ENCODE measurements at regions not wholly inside any gene's neighbourhood (a gene's known extent, or its start where the extent isn't known, plus 50 kb on each side); places are given as distances from the start of the nearest gene placed in this dataset.

GRCh38 chr6:2528156-2528555 is 222.6 kb downstream of the MYLK4 start:
- no peaks in the 10 kb centered on the region for H3K36me3 ChIP-seq (ENCODE audit: control insufficient read depth in 4 of 4, insufficient read depth in 4 of 4, low read length in 4 of 4)
- no peak overlapping the region for H3K27ac ChIP-seq (ENCODE audit: low read depth in 1 of 2, low read length in 1 of 2)
- H3K4me1 ChIP-seq (ENCODE audit: control insufficient read depth in 5 of 5, insufficient read depth in 5 of 5, low read length in 5 of 5): no peaks in the 10 kb centered on the region
- no peak for TF ChIP-seq CTCF (IDR thresholded peaks at IDR 0.05; ENCODE audit: control extremely low read depth, extremely low read depth)
- no peak overlapping the region for H3K9ac ChIP-seq (ENCODE audit: insufficient read depth in 1 of 2, low read length in 2 of 2)
- ATAC-seq (ENCODE audit: insufficient read depth, low FRiP score) (no peak), DNase-seq (no peak)
- no peak overlapping the region for H3K4me3 ChIP-seq
- 85 to 90% methylated on average over 4 of the region's 4 CpGs for WGBS, 2 donors
- peaks cover 0 to 4% (median 1%) of the 10 kb centered on the region in 4 donors for H3K9me3 ChIP-seq (ENCODE audit: control insufficient read depth in 4 of 4, insufficient read depth in 3 of 4, low read length in 3 of 4)
- no peaks in the 10 kb centered on the region for H3K27me3 ChIP-seq (ENCODE audit: control insufficient read depth in 3 of 3, insufficient read depth in 3 of 3, low read length in 2 of 3)

GRCh38 chr6:2526766-2527165 is 224.0 kb downstream of the MYLK4 start:
- Histone ChIP-seq H3K27me3 (ENCODE audit: control insufficient read depth in 3 of 3, insufficient read depth in 3 of 3, low read length in 2 of 3) (no peaks in the 10 kb centered on the region), H3K27ac (ENCODE audit: low read depth in 1 of 2, low read length in 1 of 2) (no peak overlapping the region), H3K9me3 (ENCODE audit: control insufficient read depth in 4 of 4, insufficient read depth in 3 of 4, low read length in 3 of 4) (peaks cover 0 to 5% (median 0%) of the 10 kb centered on the region in 4 donors), H3K4me1 (ENCODE audit: control insufficient read depth in 5 of 5, insufficient read depth in 5 of 5, low read length in 5 of 5) (no peaks in the 10 kb centered on the region), H3K4me3 (no peak overlapping the region), H3K36me3 (ENCODE audit: control insufficient read depth in 4 of 4, insufficient read depth in 4 of 4, low read length in 4 of 4) (no peaks in the 10 kb centered on the region), H3K9ac (ENCODE audit: insufficient read depth in 1 of 2, low read length in 2 of 2) (no peak overlapping the region)
- WGBS, 2 donors: 90 to 93% methylated on average over 3 of the region's 3 CpGs
- ATAC-seq (ENCODE audit: insufficient read depth, low FRiP score) (no peak), DNase-seq (no peak)
- no peak for TF ChIP-seq CTCF (IDR thresholded peaks at IDR 0.05; ENCODE audit: control extremely low read depth, extremely low read depth)

- Histone ChIP-seq H3K4me1 (ENCODE audit: control insufficient read depth in 5 of 5, insufficient read depth in 5 of 5, low read length in 5 of 5) (no peaks in the 10 kb centered on the region), H3K9me3 (ENCODE audit: control insufficient read depth in 4 of 4, insufficient read depth in 3 of 4, low read length in 3 of 4) (peaks cover 0 to 11% (median 7%) of the 10 kb centered on the region in 4 donors), H3K27me3 (ENCODE audit: control insufficient read depth in 3 of 3, insufficient read depth in 3 of 3, low read length in 2 of 3) (no peaks in the 10 kb centered on the region), H3K27ac (ENCODE audit: low read depth in 1 of 2, low read length in 1 of 2) (no peak overlapping the region), H3K4me3 (no peak overlapping the region), H3K9ac (ENCODE audit: insufficient read depth in 1 of 2, low read length in 2 of 2) (no peak overlapping the region), H3K36me3 (ENCODE audit: control insufficient read depth in 4 of 4, insufficient read depth in 4 of 4, low read length in 4 of 4) (no peaks in the 10 kb centered on the region)
- DNase-seq (no peak), ATAC-seq (ENCODE audit: insufficient read depth, low FRiP score) (no peak)
- no peak for TF ChIP-seq CTCF (IDR thresholded peaks at IDR 0.05; ENCODE audit: control extremely low read depth, extremely low read depth)
Observed at GRCh38 chr6:2524090-2524489, 226.6 kb downstream of the MYLK4 start.

- Histone ChIP-seq H3K9me3 (ENCODE audit: control insufficient read depth in 4 of 4, insufficient read depth in 3 of 4, low read length in 3 of 4) (peaks cover 0 to 15% (median 7%) of the 10 kb centered on the region in 4 donors), H3K4me1 (ENCODE audit: control insufficient read depth in 5 of 5, insufficient read depth in 5 of 5, low read length in 5 of 5) (no peaks in the 10 kb centered on the region), H3K36me3 (ENCODE audit: control insufficient read depth in 4 of 4, insufficient read depth in 4 of 4, low read length in 4 of 4) (no peaks in the 10 kb centered on the region), H3K27me3 (ENCODE audit: control insufficient read depth in 3 of 3, insufficient read depth in 3 of 3, low read length in 2 of 3) (no peaks in the 10 kb centered on the region), H3K4me3 (no peak overlapping the region), H3K27ac (ENCODE audit: low read depth in 1 of 2, low read length in 1 of 2) (no peak overlapping the region), H3K9ac (ENCODE audit: insufficient read depth in 1 of 2, low read length in 2 of 2) (no peak overlapping the region)
- no peak for DNase-seq
- WGBS, 2 donors: 55 to 75% methylated on average over 3 of the region's 3 CpGs
- TF ChIP-seq CTCF (IDR thresholded peaks at IDR 0.05; ENCODE audit: control extremely low read depth, extremely low read depth): no peak
- no peak for ATAC-seq (ENCODE audit: insufficient read depth, low FRiP score)
Observed at GRCh38 chr6:2523061-2523460, 227.7 kb downstream of the MYLK4 start.

Data from lung (tissue), 11 donors.